GM18499 (cell line): ENCODE measurements at regions not wholly inside any gene's neighbourhood (a gene's known extent, or its start where the extent isn't known, plus 50 kb on each side); places are given as distances from the start of the nearest gene placed in this dataset.

Experiments used
- ATAC-seq: cut with Tn5 transposase; IDR thresholded peaks from one replicate; pipeline ENCODE4 v1.9.1; 2021; ENCODE audit warnings: moderate number of reproducible peaks; ENCODE audit not compliant: insufficient read depth, unreplicated experiment

GRCh38 chr9:660227-660626 is 181.3 kb upstream of the DMRT1 start:
- no peak for ATAC-seq

- no peak for ATAC-seq
Observed at GRCh38 chr9:663541-663940, 178.0 kb upstream of the DMRT1 start.

- ATAC-seq, result no peak
Observed at GRCh38 chr9:665296-665695, 176.2 kb upstream of the DMRT1 start.

GRCh38 chr9:671997-672396 is 169.5 kb upstream of the DMRT1 start:
- ATAC-seq, result no peak

GRCh38 chr9:672851-673250 is 168.6 kb upstream of the DMRT1 start:
- ATAC-seq, result no peak

- ATAC-seq, result no peak
Observed at GRCh38 chr9:673264-673965, 168.1 kb upstream of the DMRT1 start.

GRCh38 chr9:673966-674526 is 167.5 kb upstream of the DMRT1 start:
- ATAC-seq, result no peak

- no peak for ATAC-seq
Observed at GRCh38 chr9:675697-676370, 165.7 kb upstream of the DMRT1 start.

- no peak for ATAC-seq
Observed at GRCh38 chr9:676780-677438, 164.6 kb upstream of the DMRT1 start.

- ATAC-seq, result no peak
Observed at GRCh38 chr9:677461-678097, 163.9 kb upstream of the DMRT1 start.

- ATAC-seq, result no peak
Observed at GRCh38 chr9:678897-679296, 162.6 kb upstream of the DMRT1 start.

- no peak for ATAC-seq
Observed at GRCh38 chr9:679462-679861, 162.0 kb upstream of the DMRT1 start.

GRCh38 chr9:680106-680505 is 161.4 kb upstream of the DMRT1 start:
- no peak for ATAC-seq

- ATAC-seq, result no peak
Observed at GRCh38 chr9:682633-683508, 158.6 kb upstream of the DMRT1 start.

GRCh38 chr9:683509-684021 is 157.9 kb upstream of the DMRT1 start:
- no peak for ATAC-seq

GRCh38 chr9:684054-684890 is 157.2 kb upstream of the DMRT1 start:
- no peak for ATAC-seq

- ATAC-seq, result no peak
Observed at GRCh38 chr9:684941-685340, 156.6 kb upstream of the DMRT1 start.

GRCh38 chr9:686321-686813 is 155.1 kb upstream of the DMRT1 start:
- ATAC-seq, result no peak
